ENCODE measurements at regions not wholly inside any gene's neighbourhood (a gene's known extent, or its start where the extent isn't known, plus 50 kb on each side); places are given as distances from the start of the nearest gene placed in this dataset.
A peak's percentile ranks its signal among the peaks of the same experiment; 100 is the strongest.

DNA sequence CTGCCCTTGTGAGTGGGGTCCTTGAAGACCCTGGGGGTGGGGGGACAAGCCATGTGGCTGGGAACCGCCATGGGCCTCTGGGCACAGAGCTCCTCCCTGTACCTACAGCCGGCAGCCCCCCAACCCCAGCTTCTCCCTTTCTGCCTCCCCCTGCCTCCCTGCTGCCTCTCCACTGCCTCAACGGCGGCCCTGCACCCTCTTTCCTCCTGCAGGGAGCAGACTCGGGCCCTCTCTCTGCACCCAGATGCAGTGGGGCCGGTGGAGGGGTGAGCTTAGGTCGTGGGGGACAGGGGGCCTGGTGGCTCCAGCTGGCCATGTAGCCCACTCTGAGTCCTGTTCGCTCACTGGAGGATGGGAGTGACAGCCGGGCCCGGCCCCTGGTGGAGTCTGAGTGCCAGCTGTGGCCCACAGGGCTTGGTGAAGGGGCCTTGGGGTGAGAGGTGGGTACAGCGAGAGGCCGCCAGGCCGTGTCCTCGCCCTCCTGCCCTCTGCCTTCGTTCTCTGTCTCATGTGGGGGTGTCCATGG, 139.3 kb upstream of the COL5A1 start:
- TF ChIP-seq, protein P1, sequence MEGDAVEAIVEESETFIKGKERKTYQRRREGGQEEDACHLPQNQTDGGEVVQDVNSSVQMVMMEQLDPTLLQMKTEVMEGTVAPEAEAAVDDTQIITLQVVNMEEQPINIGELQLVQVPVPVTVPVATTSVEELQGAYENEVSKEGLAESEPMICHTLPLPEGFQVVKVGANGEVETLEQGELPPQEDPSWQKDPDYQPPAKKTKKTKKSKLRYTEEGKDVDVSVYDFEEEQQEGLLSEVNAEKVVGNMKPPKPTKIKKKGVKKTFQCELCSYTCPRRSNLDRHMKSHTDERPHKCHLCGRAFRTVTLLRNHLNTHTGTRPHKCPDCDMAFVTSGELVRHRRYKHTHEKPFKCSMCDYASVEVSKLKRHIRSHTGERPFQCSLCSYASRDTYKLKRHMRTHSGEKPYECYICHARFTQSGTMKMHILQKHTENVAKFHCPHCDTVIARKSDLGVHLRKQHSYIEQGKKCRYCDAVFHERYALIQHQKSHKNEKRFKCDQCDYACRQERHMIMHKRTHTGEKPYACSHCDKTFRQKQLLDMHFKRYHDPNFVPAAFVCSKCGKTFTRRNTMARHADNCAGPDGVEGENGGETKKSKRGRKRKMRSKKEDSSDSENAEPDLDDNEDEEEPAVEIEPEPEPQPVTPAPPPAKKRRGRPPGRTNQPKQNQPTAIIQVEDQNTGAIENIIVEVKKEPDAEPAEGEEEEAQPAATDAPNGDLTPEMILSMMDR (conservative IDR thresholded peaks at IDR 0.05; ENCODE audit: low read length), result no peak
- H3K4me3 ChIP-seq (ENCODE audit: low read length), result no peak overlapping the region
- no peak for DNase-seq (ENCODE audit: low read depth)

DNA sequence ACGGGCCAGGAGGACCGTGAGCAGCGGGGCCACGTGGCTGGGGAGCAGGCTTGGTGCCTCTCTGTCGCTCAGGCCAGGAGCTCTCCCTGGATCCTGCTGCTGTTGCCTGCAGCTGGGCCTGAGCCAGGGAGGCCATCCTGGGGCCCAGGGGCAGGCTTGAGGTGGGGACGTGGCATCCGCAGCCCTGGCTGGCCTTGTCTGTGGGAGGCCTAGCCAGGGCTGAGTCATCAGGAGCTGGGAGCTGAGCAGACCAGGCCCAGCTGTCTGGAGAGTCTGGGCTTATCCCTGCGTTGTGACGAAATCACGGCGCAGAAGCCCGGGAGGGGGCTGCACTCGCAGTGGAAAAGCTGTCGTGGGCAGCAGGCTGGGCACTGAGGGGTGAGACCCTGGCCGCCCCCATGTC, 138.8 kb upstream of the COL5A1 start:
- peak; percentile 99 for DNase-seq (ENCODE audit: low read depth)
- no peak overlapping the region for H3K4me3 ChIP-seq (ENCODE audit: low read length)
- TF ChIP-seq, protein P1 (conservative IDR thresholded peaks at IDR 0.05; ENCODE audit: low read length), result no peak

DNA sequence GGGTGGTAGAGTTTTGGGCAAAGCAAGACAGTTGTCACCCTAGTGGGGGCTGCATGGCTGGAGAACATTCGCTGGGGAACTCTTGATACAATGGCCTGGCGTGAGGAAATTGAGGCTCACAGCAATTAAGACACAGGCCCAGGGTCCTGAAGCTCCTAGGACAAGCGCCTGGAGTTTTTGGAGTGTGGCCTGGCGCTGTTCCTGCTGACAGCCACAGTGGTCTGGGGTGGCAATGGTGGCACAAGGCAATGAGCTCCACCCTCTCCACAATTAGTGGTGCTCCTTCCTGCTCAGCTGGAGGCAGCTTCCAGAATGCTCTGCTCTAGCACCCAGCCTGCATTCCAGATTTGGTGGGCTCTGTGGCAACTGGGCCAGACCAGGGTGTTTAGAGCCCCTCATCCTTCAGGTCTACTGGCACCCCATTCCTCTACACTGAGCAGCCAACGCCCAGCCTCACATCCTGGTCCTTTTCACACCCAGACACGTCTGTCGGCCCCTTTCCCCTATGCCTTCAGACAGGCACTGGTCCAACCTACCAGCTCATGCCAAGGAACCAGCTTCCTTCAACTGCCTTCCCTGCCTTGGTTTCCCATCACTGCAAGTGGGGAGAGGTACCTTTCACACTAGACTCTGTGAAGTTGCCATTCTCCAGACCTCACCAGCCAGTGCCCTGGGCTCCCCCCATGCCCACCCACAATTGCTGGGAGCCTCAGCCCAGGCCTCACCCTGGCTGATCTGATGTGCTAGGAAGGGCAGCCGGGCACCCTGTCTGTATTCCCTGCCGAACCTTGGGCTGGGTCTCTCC, 138.1 kb upstream of the COL5A1 start:
- TF ChIP-seq, protein P1 (conservative IDR thresholded peaks at IDR 0.05; ENCODE audit: low read length), result no peak
- no peak overlapping the region for H3K4me3 ChIP-seq (ENCODE audit: low read length)
- DNase-seq (ENCODE audit: low read depth), result no peak

DNA sequence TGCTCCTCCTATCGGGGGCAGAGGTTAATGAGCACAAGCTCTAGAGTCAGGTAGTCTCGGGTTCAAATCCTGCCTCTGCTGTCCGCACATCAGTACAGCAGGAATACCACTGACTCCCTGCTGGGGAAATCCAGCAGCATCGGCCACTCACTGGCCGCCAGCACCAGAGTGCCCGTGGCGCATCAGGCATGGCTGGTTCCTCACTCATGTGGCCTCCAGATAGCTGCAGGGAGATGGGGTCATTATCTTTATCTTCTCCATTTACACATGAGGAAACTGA, 137.6 kb upstream of the COL5A1 start:
- TF ChIP-seq, protein P1 (conservative IDR thresholded peaks at IDR 0.05; ENCODE audit: low read length), result no peak
- DNase-seq (ENCODE audit: low read depth), result no peak
- H3K4me3 ChIP-seq (ENCODE audit: low read length), result no peak overlapping the region

DNA sequence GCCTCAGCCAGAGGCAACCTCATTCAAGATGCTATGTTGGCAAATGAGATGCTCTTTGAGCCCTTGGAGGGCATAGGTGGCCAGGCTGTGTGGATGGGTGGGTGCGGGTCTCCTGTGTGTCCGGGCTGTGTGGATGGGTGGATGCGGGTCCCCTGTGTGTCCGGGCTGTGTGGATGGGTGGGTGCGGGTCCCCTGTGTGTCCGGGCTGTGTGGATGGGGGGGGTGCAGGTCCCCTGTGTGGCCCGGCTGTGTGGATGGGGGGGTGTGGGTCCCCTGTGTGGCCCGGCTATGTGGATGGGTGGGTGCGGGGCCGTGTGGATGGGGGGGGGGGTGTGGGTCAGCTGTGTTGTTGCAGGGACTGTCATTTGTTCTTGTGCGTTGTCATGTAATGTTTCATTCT, 136.6 kb upstream of the COL5A1 start:
- TF ChIP-seq, protein P1 (conservative IDR thresholded peaks at IDR 0.05; ENCODE audit: low read length), result no peak
- H3K4me3 ChIP-seq (ENCODE audit: low read length), result no peak overlapping the region
- DNase-seq (ENCODE audit: low read depth), result no peak

DNA sequence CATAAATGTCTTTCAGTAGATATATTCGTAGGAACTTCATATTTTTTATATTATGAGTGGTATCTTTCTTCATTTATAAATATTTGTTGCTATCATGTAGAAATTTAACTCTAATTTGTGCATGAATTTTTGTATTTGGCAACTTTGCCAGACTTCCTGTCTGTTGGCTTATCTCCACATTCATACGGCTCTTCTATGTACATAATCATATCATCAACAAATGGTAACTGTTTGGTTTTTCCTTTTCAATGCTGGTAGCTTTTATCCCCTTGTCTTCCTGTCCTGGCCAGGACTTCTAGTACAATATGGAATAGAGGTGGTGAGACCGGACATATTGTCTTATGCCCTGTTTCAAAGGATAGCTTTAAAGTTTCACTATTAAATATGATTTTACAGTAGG, 132.3 kb upstream of the COL5A1 start:
- TF ChIP-seq, protein P1 (conservative IDR thresholded peaks at IDR 0.05; ENCODE audit: low read length), result no peak
- H3K4me3 ChIP-seq (ENCODE audit: low read length), result no peak overlapping the region
- DNase-seq (ENCODE audit: low read depth), result no peak

DNA sequence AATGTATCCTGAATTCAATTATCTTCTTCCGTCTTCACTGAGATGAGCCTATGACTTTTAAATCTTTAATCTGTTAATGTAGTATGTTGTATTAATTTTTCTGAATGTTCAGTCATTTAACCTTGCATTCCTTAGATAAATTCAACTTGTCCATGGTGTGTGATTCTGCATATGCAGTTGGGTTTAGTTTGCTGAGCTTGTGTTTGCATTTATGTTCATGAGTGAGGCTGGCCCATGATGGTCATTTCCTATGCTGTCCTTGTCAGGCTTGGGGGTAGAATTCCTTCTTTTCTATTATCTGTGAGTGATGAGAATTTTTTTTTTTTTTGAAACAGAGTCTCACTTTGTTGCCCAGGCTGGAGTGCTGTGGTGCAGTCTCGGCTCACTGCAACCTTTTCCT, 131.8 kb upstream of the COL5A1 start:
- no peak for DNase-seq (ENCODE audit: low read depth)
- TF ChIP-seq, protein P1 (conservative IDR thresholded peaks at IDR 0.05; ENCODE audit: low read length), result no peak
- H3K4me3 ChIP-seq (ENCODE audit: low read length), result no peak overlapping the region

Data from AG10803 (cell line).